OCI-LY7 (cell line): ENCODE measurements at regions not wholly inside any gene's neighbourhood (a gene's known extent, or its start where the extent isn't known, plus 50 kb on each side); places are given as distances from the start of the nearest gene placed in this dataset.

ENCODE experiments used
- BruUV-seq: library from RNA; stranded (reverse); fragments of 400-500 nt; replicated peaks from 2 replicates; lab custom pipeline; 2021; lab: Mats Ljungman, UMichigan
- CTCF ChIA-PET: fragments of 300-600 bp; sonication (Branson Sonifier 250); formaldehyde crosslinking; loops from one replicate; lab custom pipeline; 2022; ENCODE audit warnings: antibody characterized with exemption; ENCODE audit not compliant: unreplicated experiment; lab: Charles Lee
- POLR2A ChIA-PET: fragments of 300-600 bp; sonication (Branson Sonifier 250); formaldehyde crosslinking; loops from one replicate; lab custom pipeline; 2022; ENCODE audit warnings: antibody characterized with exemption; lab: Charles Lee
- DNase-seq: peaks from one replicate; pipeline ENCODE4 v3.0.0-alpha.2; 2015; ENCODE audit warnings: low spot score
- H2AFZ ChIP-seq: fragments of 200-600 bp; sonication (generic), shearing (Covaris generic); 2 replicates; pipeline ENCODE4 v1.6.1; 2014; ENCODE audit warnings: mild to moderate bottlenecking, antibody characterized with exemption, low read length, moderate library complexity
- H3K27ac ChIP-seq: fragments of 200-600 bp; sonication (generic); 2 replicates; pipeline ENCODE4 v1.5.1; 2014; ENCODE audit warnings: mixed run types, low read depth, mild to moderate bottlenecking, moderate library complexity, low read length, inconsistent platforms; ENCODE audit not compliant: poor library complexity, severe bottlenecking
- H3K36me3 ChIP-seq: fragments of 200-600 bp; sonication (generic); 2 replicates; pipeline ENCODE4 v1.6.1; 2014; ENCODE audit warnings: mild to moderate bottlenecking, antibody characterized with exemption, low read length, moderate library complexity, mixed read lengths; ENCODE audit not compliant: insufficient read depth
- H3K4me1 ChIP-seq: fragments of 200-600 bp; sonication (generic); 2 replicates; pipeline ENCODE4 v1.5.1; 2014; ENCODE audit warnings: mild to moderate bottlenecking, low read length; ENCODE audit not compliant: insufficient read depth, poor library complexity, severe bottlenecking
- H3K4me2 ChIP-seq: fragments of 200-600 bp; sonication (generic); 2 replicates; pipeline ENCODE4 v1.6.1; 2014; ENCODE audit warnings: mild to moderate bottlenecking, low read length
- H3K4me3 ChIP-seq: fragments of 200-600 bp; sonication (generic); 2 replicates; pipeline ENCODE4 v1.5.1; 2014; ENCODE audit warnings: mild to moderate bottlenecking, low read depth, low read length; ENCODE audit not compliant: poor library complexity, severe bottlenecking
- H3K79me2 ChIP-seq: fragments of 200-600 bp; sonication (generic); 2 replicates; pipeline ENCODE4 v1.6.1; 2016; ENCODE audit warnings: low read depth, mild to moderate bottlenecking, low read length, moderate library complexity, mixed read lengths; ENCODE audit not compliant: insufficient read depth
- H3K9me2 ChIP-seq: fragments of 200-600 bp; sonication (generic); 2 replicates; pipeline ENCODE4 v1.6.1; 2016; ENCODE audit warnings: mild to moderate bottlenecking, low read length, mixed read lengths; ENCODE audit not compliant: insufficient read depth
- H3K9me3 ChIP-seq: fragments of 200-600 bp; sonication (generic); 2 replicates; pipeline ENCODE4 v1.6.1; 2014; ENCODE audit warnings: mild to moderate bottlenecking, mixed run types, low read length, mixed read lengths
- H4K20me1 ChIP-seq: fragments of 200-600 bp; sonication (generic); 2 replicates; pipeline ENCODE4 v1.6.1; 2014; ENCODE audit warnings: mild to moderate bottlenecking, antibody characterized with exemption, low read length, moderate library complexity, mixed read lengths; ENCODE audit not compliant: insufficient read depth
- EZH2phosphoT487 ChIP-seq: fragments of 200-600 bp; sonication (generic); IDR thresholded peaks from 2 replicates; pipeline ENCODE4 v1.6.1; 2018; ENCODE audit warnings: low read depth, borderline replicate concordance, mild to moderate bottlenecking, mixed run types, antibody characterized with exemption, low read length, moderate library complexity, mixed read lengths
- intact Hi-C: fragments of 100-400 bp; cut with micrococcal nuclease; formaldehyde crosslinking; loops from one replicate; pipeline ENCODE4 v1.10.0; 2022; ENCODE audit not compliant: unreplicated experiment
- TF ChIP-seq, protein P1 (sequence below): fragments of 200-600 bp; sonication (generic); conservative IDR thresholded peaks from 2 replicates; pipeline ENCODE4 v1.5.1; 2014; ENCODE audit warnings: mild to moderate bottlenecking, antibody characterized with exemption, low read length, moderate library complexity, mixed read lengths

DNA sequence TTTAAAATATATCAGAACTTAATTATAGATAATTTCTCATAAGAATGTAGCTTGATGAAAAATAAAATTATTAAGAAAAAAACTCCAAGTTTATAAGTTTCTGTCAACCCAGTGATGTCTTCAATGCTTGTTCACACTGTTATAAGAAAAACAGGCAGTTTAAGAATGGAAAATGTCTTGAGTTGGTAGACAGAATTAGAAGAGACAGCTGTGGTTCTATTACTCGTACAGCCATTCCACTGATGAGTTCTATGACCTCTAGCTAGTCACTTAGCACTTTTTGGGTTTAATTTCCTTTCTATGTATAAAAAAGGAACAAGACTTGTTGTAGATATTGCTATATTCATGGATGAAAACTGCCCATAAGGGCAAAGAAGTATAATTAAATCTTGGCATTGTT is 1013.1 kb upstream of the ATXN8OS start:
- Histone ChIP-seq H3K9me2 (no peaks in the 10 kb centered on the region), H3K4me3 (no peak overlapping the region), H3K4me1 (no peaks in the 10 kb centered on the region), H3K79me2 (no peaks in the 10 kb centered on the region), H2AFZ (no peak overlapping the region), H3K4me2 (no peak overlapping the region), H3K36me3 (no peaks in the 10 kb centered on the region), H3K9me3 (no peaks in the 10 kb centered on the region), H3K27ac (no peak overlapping the region), H4K20me1 (no peaks in the 10 kb centered on the region)
- intact Hi-C loops, result no loop called here
- TF ChIP-seq, protein P1, sequence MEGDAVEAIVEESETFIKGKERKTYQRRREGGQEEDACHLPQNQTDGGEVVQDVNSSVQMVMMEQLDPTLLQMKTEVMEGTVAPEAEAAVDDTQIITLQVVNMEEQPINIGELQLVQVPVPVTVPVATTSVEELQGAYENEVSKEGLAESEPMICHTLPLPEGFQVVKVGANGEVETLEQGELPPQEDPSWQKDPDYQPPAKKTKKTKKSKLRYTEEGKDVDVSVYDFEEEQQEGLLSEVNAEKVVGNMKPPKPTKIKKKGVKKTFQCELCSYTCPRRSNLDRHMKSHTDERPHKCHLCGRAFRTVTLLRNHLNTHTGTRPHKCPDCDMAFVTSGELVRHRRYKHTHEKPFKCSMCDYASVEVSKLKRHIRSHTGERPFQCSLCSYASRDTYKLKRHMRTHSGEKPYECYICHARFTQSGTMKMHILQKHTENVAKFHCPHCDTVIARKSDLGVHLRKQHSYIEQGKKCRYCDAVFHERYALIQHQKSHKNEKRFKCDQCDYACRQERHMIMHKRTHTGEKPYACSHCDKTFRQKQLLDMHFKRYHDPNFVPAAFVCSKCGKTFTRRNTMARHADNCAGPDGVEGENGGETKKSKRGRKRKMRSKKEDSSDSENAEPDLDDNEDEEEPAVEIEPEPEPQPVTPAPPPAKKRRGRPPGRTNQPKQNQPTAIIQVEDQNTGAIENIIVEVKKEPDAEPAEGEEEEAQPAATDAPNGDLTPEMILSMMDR, result no peak
- no peak for TF ChIP-seq EZH2phosphoT487
- BruUV-seq, result no TSS peak
- no peak for DNase-seq
- POLR2A ChIA-PET, result interaction anchor here (0.6 to 1.1 kb wide), 3 partner anchors 13 to 18 kb away, joined by 3 read pairs; no protein-coding TSS in a partner anchor
- CTCF ChIA-PET, result no interaction called here

GRCh38 chr13:69092615-69093322 is 1014.9 kb upstream of the ATXN8OS start:
- no peaks in the 10 kb centered on the region for H3K4me1 ChIP-seq
- CTCF ChIA-PET, result no interaction called here
- no peak overlapping the region for H2AFZ ChIP-seq
- no peaks in the 10 kb centered on the region for H3K36me3 ChIP-seq
- TF ChIP-seq, protein P1, result no peak
- TF ChIP-seq EZH2phosphoT487, result no peak
- intact Hi-C loops, result no loop called here
- H3K27ac ChIP-seq, result no peak overlapping the region
- POLR2A ChIA-PET, result no interaction called here
- no peaks in the 10 kb centered on the region for H3K9me2 ChIP-seq
- no peaks in the 10 kb centered on the region for H3K79me2 ChIP-seq
- H3K4me2 ChIP-seq, result no peak overlapping the region
- no peaks in the 10 kb centered on the region for H3K9me3 ChIP-seq
- no TSS peak for BruUV-seq
- H4K20me1 ChIP-seq, result no peaks in the 10 kb centered on the region
- DNase-seq, result no peak
- H3K4me3 ChIP-seq, result no peak overlapping the region

DNA sequence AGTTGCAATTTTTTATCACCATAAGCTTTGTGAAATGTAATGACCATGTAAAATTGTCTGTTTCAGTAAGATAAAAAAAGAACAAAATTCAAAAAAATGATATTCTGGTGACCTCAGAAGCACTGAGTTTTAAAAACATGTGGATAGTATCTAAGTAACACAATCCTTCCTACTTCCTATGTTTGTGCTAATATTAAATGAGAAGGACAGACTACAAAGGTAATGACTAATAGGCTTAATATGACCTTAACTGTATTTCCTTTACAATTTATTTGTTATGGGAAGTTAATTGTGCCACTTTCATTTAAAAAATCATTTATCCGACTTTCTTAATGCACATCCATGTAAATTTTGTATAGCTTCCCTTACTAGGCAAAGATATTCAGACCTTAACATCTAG is 1030.4 kb upstream of the ATXN8OS start:
- BruUV-seq, result no TSS peak
- no peak overlapping the region for H3K4me2 ChIP-seq
- no peak for DNase-seq
- no peak overlapping the region for H2AFZ ChIP-seq
- ChIA-PET CTCF (no interaction called here), POLR2A (interaction anchor here (0.6 kb wide), 1 partner anchor 200 kb away, joined by 3 read pairs; no protein-coding TSS in a partner anchor)
- intact Hi-C loops, result no loop called here
- H3K9me3 ChIP-seq, result no peaks in the 10 kb centered on the region
- H3K79me2 ChIP-seq, result no peaks in the 10 kb centered on the region
- no peaks in the 10 kb centered on the region for H3K9me2 ChIP-seq
- no peaks in the 10 kb centered on the region for H4K20me1 ChIP-seq
- H3K4me3 ChIP-seq, result no peak overlapping the region
- TF ChIP-seq EZH2phosphoT487, result no peak
- TF ChIP-seq, protein P1, result no peak
- no peak overlapping the region for H3K27ac ChIP-seq
- H3K36me3 ChIP-seq, result no peaks in the 10 kb centered on the region
- no peaks in the 10 kb centered on the region for H3K4me1 ChIP-seq
